IMR-90 (cell line): ENCODE measurements at regions not wholly inside any gene's neighbourhood (a gene's known extent, or its start where the extent isn't known, plus 50 kb on each side); places are given as distances from the start of the nearest gene placed in this dataset.

Experiments
- ATAC-seq: fragments of 200-7000 bp; cut with Tn5 transposase; 2 replicates; pipeline ENCODE4 v1.9.1; 2020; ENCODE audit warnings: low read depth, mild to moderate bottlenecking, moderate library complexity
- BruUV-seq: library from RNA; stranded (reverse); fragments of 400-500 nt; replicated peaks from 2 replicates; lab custom pipeline; 2021; lab: Mats Ljungman, UMichigan
- CTCF ChIA-PET: fragments of 300-600 bp; formaldehyde crosslinking; extraction: SDS; loops from one replicate; lab custom pipeline; 2021; ENCODE audit warnings: antibody characterized with exemption; lab: Yijun Ruan, JAX
- POLR2A ChIA-PET: fragments of 300-600 bp; sonication (Branson Sonifier 250); formaldehyde crosslinking; loops from one replicate; lab custom pipeline; 2022; ENCODE audit warnings: antibody characterized with exemption; ENCODE audit not compliant: unreplicated experiment; lab: Charles Lee
- DNase-seq: peaks from one replicate; pipeline ENCODE4 v3.0.0; 2013
- H2AFZ ChIP-seq: replicated peaks from 2 replicates; pipeline ENCODE3; 2013; ENCODE audit warnings: low read length, mild to moderate bottlenecking; ENCODE audit not compliant: poor library complexity
- H2AK5ac ChIP-seq: 2 replicates; pipeline ENCODE4 v1.6.1; 2013; ENCODE audit warnings: low read depth, low read length, inconsistent platforms
- H2AK9ac ChIP-seq: replicated peaks from 2 replicates; pipeline ENCODE3; 2013; ENCODE audit warnings: mild to moderate bottlenecking, low read depth, low read length, moderate library complexity; ENCODE audit not compliant: poor library complexity
- H2BK120ac ChIP-seq: 2 replicates; pipeline ENCODE4 v1.6.1; 2013; ENCODE audit warnings: low read depth, low read length, inconsistent platforms
- H2BK15ac ChIP-seq: 3 replicates; pipeline ENCODE4 v1.6.1; 2013; ENCODE audit warnings: low read depth, low read length, inconsistent platforms
- H2BK20ac ChIP-seq: 2 replicates; pipeline ENCODE4 v1.6.1; 2013; ENCODE audit warnings: low read depth, mild to moderate bottlenecking, inconsistent platforms, low read length, moderate library complexity
- H2BK5ac ChIP-seq: 2 replicates; pipeline ENCODE4 v1.6.1; 2013; ENCODE audit warnings: mild to moderate bottlenecking, low read depth, low read length, inconsistent platforms; ENCODE audit not compliant: poor library complexity, severe bottlenecking
- H3K14ac ChIP-seq: replicated peaks from 2 replicates; pipeline ENCODE4 v1.6.1; 2013; ENCODE audit warnings: low read depth, low read length, inconsistent platforms
- H3K18ac ChIP-seq: 2 replicates; pipeline ENCODE4 v1.6.1; 2013; ENCODE audit warnings: low read depth, low read length, control low read depth
- H3K23ac ChIP-seq: 2 replicates; pipeline ENCODE4 v1.6.1; 2013; ENCODE audit warnings: low read depth, low read length, inconsistent platforms
- H3K27ac ChIP-seq: 2 replicates; pipeline ENCODE4 v1.5.1; 2013; ENCODE audit warnings: mild to moderate bottlenecking, control low read depth, low read length; ENCODE audit not compliant: insufficient read depth
- H3K27me3 ChIP-seq: 2 replicates; pipeline ENCODE4 v1.6.1; 2013; ENCODE audit warnings: low read length; ENCODE audit not compliant: control insufficient read depth, insufficient read depth
- H3K36me3 ChIP-seq: 2 replicates; pipeline ENCODE4 v1.6.1; 2013; ENCODE audit warnings: low read length, mixed read lengths; ENCODE audit not compliant: control insufficient read depth, insufficient read depth
- H3K4ac ChIP-seq: 2 replicates; pipeline ENCODE4 v1.6.1; 2013; ENCODE audit warnings: low read depth, low read length, inconsistent platforms
- H3K4me1 ChIP-seq: 2 replicates; pipeline ENCODE4 v1.6.1; 2013; ENCODE audit warnings: low read length, mixed read lengths; ENCODE audit not compliant: control insufficient read depth, insufficient read depth
- H3K4me2 ChIP-seq: 2 replicates; pipeline ENCODE4 v1.6.1; 2013; ENCODE audit warnings: low read depth, mild to moderate bottlenecking, control low read depth, low read length, moderate library complexity
- H3K4me3 ChIP-seq: 2 replicates; pipeline ENCODE4 v1.5.1; 2013; ENCODE audit warnings: low read depth, mild to moderate bottlenecking, control low read depth, low read length, moderate library complexity; ENCODE audit not compliant: insufficient read depth
- H3K56ac ChIP-seq: 2 replicates; pipeline ENCODE4 v1.6.1; 2013; ENCODE audit warnings: low read length, inconsistent platforms; ENCODE audit not compliant: insufficient read depth; ENCODE audit errors: extremely low read depth
- H3K79me1 ChIP-seq, 2 experiments: 2 replicates each; pipeline ENCODE4 v1.6.1; 2013; ENCODE audit warnings: low read length in 2 of 2, inconsistent platforms in 1 of 2, low read depth in 1 of 2
- H3K9ac ChIP-seq: 2 replicates; pipeline ENCODE4 v1.6.1; 2013; ENCODE audit warnings: low read depth, low read length, control low read depth
- H3K9me1 ChIP-seq: 2 replicates; pipeline ENCODE4 v1.6.1; 2013; ENCODE audit warnings: low read length, inconsistent platforms; ENCODE audit not compliant: insufficient read depth
- H3K9me3 ChIP-seq: 2 replicates; pipeline ENCODE4 v1.6.1; 2013; ENCODE audit warnings: low read length; ENCODE audit not compliant: control insufficient read depth, insufficient read depth
- H4K20me1 ChIP-seq: 2 replicates; pipeline ENCODE4 v1.6.1; 2013; ENCODE audit warnings: low read length, inconsistent platforms; ENCODE audit not compliant: insufficient read depth
- H4K5ac ChIP-seq: 2 replicates; pipeline ENCODE4 v1.6.1; 2013; ENCODE audit warnings: mild to moderate bottlenecking, low read depth, low read length, control low read depth
- H4K8ac ChIP-seq, 2 experiments: 2 replicates each; pipeline ENCODE4 v1.6.1; 2013; ENCODE audit warnings: low read depth in 2 of 2, low read length in 2 of 2, control low read depth in 1 of 2, inconsistent platforms in 1 of 2
- H4K91ac ChIP-seq: 2 replicates; pipeline ENCODE4 v1.6.1; 2013; ENCODE audit warnings: low read depth, low read length, inconsistent platforms; ENCODE audit not compliant: insufficient read depth
- CEBPB ChIP-seq: IDR thresholded peaks from 2 replicates; pipeline ENCODE4 v1.6.1; 2012; ENCODE audit warnings: low read depth, low read length, improper control_type of control experiment
- USF2 ChIP-seq: fragments of 150-350 bp; IDR thresholded peaks from 2 replicates; pipeline ENCODE4 v1.6.1; 2017; ENCODE audit warnings: mild to moderate bottlenecking, antibody characterized with exemption, low read length, low read depth
- WGBS, 2 experiments: methylation state at CpG; one replicate each; pipeline versions ENCODE4 v1.1.5 to v1.1.7; 2013; ENCODE audit warnings: missing lambda C conversion rate in 2 of 2; ENCODE audit not compliant: insufficient read length in 1 of 2; ENCODE audit errors: extremely low coverage in 2 of 2; 5-methylcytosine and 5-hydroxymethylcytosine counted together
- dilution Hi-C: fragments of 300-500 bp; cut with HindIII; formaldehyde crosslinking; loops from one replicate; pipeline ENCODE4 v1.14.3; 2018; ENCODE audit warnings: low sequenced_read_pairs; ENCODE audit not compliant: unreplicated experiment
- in situ Hi-C: fragments of 300-500 bp; cut with MboI; formaldehyde crosslinking; loops from 3 replicates; pipeline ENCODE4 v1.14.3; 2019; ENCODE audit warnings: low sequenced_read_pairs, inconsistent platforms, mixed read lengths
- intact Hi-C: fragments of 100-400 bp; cut with micrococcal nuclease; formaldehyde crosslinking; loops from 2 replicates; pipeline ENCODE4 v1.10.0; 2022

GRCh38 chr20:5369629-5370028 lies 52.9 kb upstream of the PROKR2 start:
- no peak overlapping the region for H4K91ac ChIP-seq
- no peak overlapping the region for H3K27ac ChIP-seq
- H3K9ac ChIP-seq: no peak overlapping the region
- dilution Hi-C loops: no loop called here
- H4K8ac ChIP-seq: no peak overlapping the region
- WGBS, 2 experiments: 0% methylated on average over 1 of the region's 2 CpGs; no CpG with 5 or more reads in 1 of the 2 experiments
- no peak overlapping the region for H3K18ac ChIP-seq
- in situ Hi-C loops: no loop called here
- no peaks in the 10 kb centered on the region for H3K4me1 ChIP-seq
- H3K36me3 ChIP-seq: no peaks in the 10 kb centered on the region
- no peak overlapping the region for H2BK5ac ChIP-seq
- no peak overlapping the region for H3K4me3 ChIP-seq
- no peak overlapping the region for H3K4me2 ChIP-seq
- H2AFZ ChIP-seq: no peak overlapping the region
- DNase-seq (no peak), ATAC-seq (no peak)
- no peaks in the 10 kb centered on the region for H3K27me3 ChIP-seq
- H3K14ac ChIP-seq: no peak overlapping the region
- intact Hi-C loops: no loop called here
- H3K56ac ChIP-seq: no peak overlapping the region
- no peak overlapping the region for H2BK120ac ChIP-seq
- H2AK9ac ChIP-seq: no peak overlapping the region
- H2BK20ac ChIP-seq: no peak overlapping the region
- no peaks in the 10 kb centered on the region for H4K20me1 ChIP-seq
- CTCF ChIA-PET: no interaction called here
- H3K4ac ChIP-seq: no peak overlapping the region
- H2AK5ac ChIP-seq: no peak overlapping the region
- no peak overlapping the region for H3K23ac ChIP-seq
- H2BK15ac ChIP-seq: no peak overlapping the region
- no peak overlapping the region for H4K5ac ChIP-seq
- H3K9me3 ChIP-seq: 0 out of 2 replicates have a peak, but pooled peaks cover 3% of the 10 kb centered on the region
- H3K79me1 ChIP-seq: no peaks in the 10 kb centered on the region
- H3K9me1 ChIP-seq: no peaks in the 10 kb centered on the region
- BruUV-seq: no TSS peak
- TF ChIP-seq CEBPB (no peak), USF2 (no peak)
- POLR2A ChIA-PET: no interaction called here
